Panc1 (cell line): ENCODE measurements at regions not wholly inside any gene's neighbourhood (a gene's known extent, or its start where the extent isn't known, plus 50 kb on each side); places are given as distances from the start of the nearest gene placed in this dataset.

Experiments
- CTCF ChIP-seq: fragments of 450-650 bp; IDR thresholded peaks from 2 replicates; pipeline ENCODE4 v1.5.1; 2017; ENCODE audit warnings: mild to moderate bottlenecking
- POLR2AphosphoS5 ChIP-seq: IDR thresholded peaks from 2 replicates; pipeline ENCODE4 v1.6.1; 2012; ENCODE audit warnings: mild to moderate bottlenecking, low read depth, low read length, moderate library complexity
- REST ChIP-seq, 2 experiments: IDR thresholded peaks; 2 replicates each; pipeline ENCODE4 v1.6.1; 2011 to 2012; ENCODE audit warnings: low read depth in 2 of 2, control low read depth in 1 of 2, low read length in 1 of 2, mild to moderate bottlenecking in 1 of 2, moderate library complexity in 1 of 2; ENCODE audit not compliant: insufficient read depth in 1 of 2
- TCF7L2 ChIP-seq: IDR thresholded peaks from 2 replicates; pipeline ENCODE4 v1.6.1; 2011; ENCODE audit warnings: mild to moderate bottlenecking, low read depth, low read length, inconsistent platforms

DNA sequence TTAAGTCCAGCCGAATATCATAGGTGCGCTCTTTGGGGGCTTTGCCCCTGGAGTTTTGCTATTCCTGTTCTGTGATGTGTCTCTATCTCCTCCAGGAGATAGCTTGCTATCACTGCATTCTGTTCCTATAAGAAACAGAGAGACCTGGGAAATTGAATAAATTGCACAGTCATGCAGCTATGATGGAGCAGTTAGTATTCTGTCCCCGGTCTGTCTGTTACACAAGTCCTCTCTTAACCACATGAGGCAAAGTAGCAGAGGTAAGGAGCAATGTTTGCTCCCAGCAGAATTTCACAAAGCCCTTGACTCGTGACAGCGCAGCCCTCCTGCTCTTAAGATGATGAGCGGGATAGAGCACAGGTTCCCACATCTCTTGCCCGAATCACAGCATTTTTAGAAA is 63.9 kb upstream of the GRHL3 start:
- no peak for TF ChIP-seq CTCF
- no peak for TF ChIP-seq REST (IDR thresholded peaks at IDR 0.05; ENCODE audit: insufficient read depth in 1 of 2, low read depth in 2 of 2, low read length in 1 of 2)
- no peak for TF ChIP-seq TCF7L2
- no peak for TF ChIP-seq POLR2AphosphoS5
